Astrocyte (in vitro differentiated cells and primary cell): ENCODE measurements at regions not wholly inside any gene's neighbourhood (a gene's known extent, or its start where the extent isn't known, plus 50 kb on each side); places are given as distances from the start of the nearest gene placed in this dataset.

Source experiments
- EZH2 ChIP-seq: IDR thresholded peaks from 2 replicates; pipeline ENCODE4 v1.6.1; 2012; ENCODE audit warnings: mild to moderate bottlenecking, low read length, inconsistent platforms; ENCODE audit not compliant: insufficient read depth
- TF ChIP-seq, protein P1 (sequence below): IDR thresholded peaks from 2 replicates; pipeline ENCODE4 v1.5.1; 2011; ENCODE audit warnings: low read depth, mild to moderate bottlenecking, inconsistent platforms, low read length, moderate library complexity; ENCODE audit not compliant: insufficient read depth

- TF ChIP-seq, protein P1, sequence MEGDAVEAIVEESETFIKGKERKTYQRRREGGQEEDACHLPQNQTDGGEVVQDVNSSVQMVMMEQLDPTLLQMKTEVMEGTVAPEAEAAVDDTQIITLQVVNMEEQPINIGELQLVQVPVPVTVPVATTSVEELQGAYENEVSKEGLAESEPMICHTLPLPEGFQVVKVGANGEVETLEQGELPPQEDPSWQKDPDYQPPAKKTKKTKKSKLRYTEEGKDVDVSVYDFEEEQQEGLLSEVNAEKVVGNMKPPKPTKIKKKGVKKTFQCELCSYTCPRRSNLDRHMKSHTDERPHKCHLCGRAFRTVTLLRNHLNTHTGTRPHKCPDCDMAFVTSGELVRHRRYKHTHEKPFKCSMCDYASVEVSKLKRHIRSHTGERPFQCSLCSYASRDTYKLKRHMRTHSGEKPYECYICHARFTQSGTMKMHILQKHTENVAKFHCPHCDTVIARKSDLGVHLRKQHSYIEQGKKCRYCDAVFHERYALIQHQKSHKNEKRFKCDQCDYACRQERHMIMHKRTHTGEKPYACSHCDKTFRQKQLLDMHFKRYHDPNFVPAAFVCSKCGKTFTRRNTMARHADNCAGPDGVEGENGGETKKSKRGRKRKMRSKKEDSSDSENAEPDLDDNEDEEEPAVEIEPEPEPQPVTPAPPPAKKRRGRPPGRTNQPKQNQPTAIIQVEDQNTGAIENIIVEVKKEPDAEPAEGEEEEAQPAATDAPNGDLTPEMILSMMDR, result no peak
- TF ChIP-seq EZH2, result no peak
These were observed 50.4 kb upstream of the PTGFR start for GRCh38 chr1:78440381-78440793.
